ENCODE measurements at regions not wholly inside any gene's neighbourhood (a gene's known extent, or its start where the extent isn't known, plus 50 kb on each side); places are given as distances from the start of the nearest gene placed in this dataset.

DNA sequence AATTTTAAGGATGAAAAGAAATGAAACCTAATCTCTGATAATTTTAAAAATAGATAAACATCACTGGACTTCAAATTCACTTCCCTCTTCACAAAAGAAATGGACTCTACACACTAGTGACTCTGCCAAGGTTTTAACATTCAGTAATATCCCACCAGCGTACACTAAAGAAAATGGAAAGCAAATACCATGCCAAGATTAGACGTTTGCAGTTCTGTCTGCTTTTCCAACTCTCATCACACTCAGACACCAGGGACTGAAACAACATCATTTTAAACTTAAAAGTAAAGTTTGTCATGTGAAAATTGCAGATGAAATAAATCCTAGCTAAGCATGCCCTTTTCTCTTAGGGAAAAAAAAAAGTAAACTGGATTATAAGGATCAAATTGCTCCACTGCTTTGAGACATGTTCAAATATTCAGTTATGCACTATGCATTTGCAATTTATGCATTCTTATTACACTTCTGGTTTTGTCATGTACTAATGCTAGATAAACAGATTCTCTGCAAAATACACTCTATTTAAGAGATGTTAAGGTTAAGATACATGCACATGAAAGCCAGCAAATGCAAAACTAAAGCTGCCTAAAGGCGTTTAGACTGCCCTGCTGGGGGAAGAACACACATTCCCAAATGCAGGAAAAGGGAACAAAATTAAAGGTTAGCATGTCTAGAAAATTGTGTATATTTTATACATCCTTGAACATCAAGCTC is 534.4 kb upstream of the EPHA5 start:
- TF ChIP-seq EZH2 (IDR thresholded peaks at IDR 0.05; ENCODE audit: low read length, missing control alignments), result no peak
- TF ChIP-seq, protein P1, sequence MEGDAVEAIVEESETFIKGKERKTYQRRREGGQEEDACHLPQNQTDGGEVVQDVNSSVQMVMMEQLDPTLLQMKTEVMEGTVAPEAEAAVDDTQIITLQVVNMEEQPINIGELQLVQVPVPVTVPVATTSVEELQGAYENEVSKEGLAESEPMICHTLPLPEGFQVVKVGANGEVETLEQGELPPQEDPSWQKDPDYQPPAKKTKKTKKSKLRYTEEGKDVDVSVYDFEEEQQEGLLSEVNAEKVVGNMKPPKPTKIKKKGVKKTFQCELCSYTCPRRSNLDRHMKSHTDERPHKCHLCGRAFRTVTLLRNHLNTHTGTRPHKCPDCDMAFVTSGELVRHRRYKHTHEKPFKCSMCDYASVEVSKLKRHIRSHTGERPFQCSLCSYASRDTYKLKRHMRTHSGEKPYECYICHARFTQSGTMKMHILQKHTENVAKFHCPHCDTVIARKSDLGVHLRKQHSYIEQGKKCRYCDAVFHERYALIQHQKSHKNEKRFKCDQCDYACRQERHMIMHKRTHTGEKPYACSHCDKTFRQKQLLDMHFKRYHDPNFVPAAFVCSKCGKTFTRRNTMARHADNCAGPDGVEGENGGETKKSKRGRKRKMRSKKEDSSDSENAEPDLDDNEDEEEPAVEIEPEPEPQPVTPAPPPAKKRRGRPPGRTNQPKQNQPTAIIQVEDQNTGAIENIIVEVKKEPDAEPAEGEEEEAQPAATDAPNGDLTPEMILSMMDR (conservative IDR thresholded peaks at IDR 0.05 in 1 of 2, IDR thresholded peaks at IDR 0.05 in 1 of 2; ENCODE audit: low read depth in 1 of 2, low read length in 2 of 2), result no peak

DNA sequence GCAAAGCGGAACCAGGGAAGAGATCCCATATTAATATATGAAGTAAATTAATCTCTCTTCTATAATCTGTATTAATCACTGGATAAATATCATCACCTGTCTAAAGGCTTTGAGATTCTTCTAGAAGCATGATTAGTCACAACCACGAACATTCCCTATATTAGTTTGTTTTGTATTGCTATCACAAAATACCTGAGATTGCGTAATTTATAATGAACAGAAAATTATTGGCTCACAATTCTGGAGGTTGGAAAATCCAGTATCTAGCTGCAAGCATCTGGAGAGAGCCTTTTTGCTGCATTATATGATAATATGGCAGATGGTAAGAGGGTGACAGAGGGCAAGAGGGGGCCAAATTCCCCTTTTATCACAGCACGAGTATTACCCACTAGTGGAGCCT is 532.6 kb upstream of the EPHA5 start:
- no peak overlapping the region for H3K27ac ChIP-seq (ENCODE audit: insufficient read depth, low read length)
- no peak for DNase-seq (ENCODE audit: low read depth in 2 of 2)
- no peaks in the 10 kb centered on the region for H3K9me3 ChIP-seq (ENCODE audit: control insufficient read depth, insufficient read depth, low read depth, low read length)
- no peaks in the 10 kb centered on the region for H3K79me2 ChIP-seq (ENCODE audit: control insufficient read depth, insufficient read depth, low read length)
- no peaks in the 10 kb centered on the region for H3K4me1 ChIP-seq (ENCODE audit: control insufficient read depth, extremely low read depth, insufficient read depth, low read length)
- no peak overlapping the region for H3K4me3 ChIP-seq (replicated peaks in 1 of 4; ENCODE audit: control extremely low read depth in 1 of 4, insufficient read depth in 1 of 4, low read depth in 3 of 4, low read length in 4 of 4)
- TF ChIP-seq, protein P1 (conservative IDR thresholded peaks at IDR 0.05 in 1 of 2, IDR thresholded peaks at IDR 0.05 in 1 of 2; ENCODE audit: low read depth in 1 of 2, low read length in 2 of 2), result no peak
- no peak for TF ChIP-seq EZH2 (IDR thresholded peaks at IDR 0.05; ENCODE audit: low read length, missing control alignments)
- H2AFZ ChIP-seq (ENCODE audit: low read length), result no peak overlapping the region
- no peak overlapping the region for H3K9ac ChIP-seq (ENCODE audit: insufficient read depth, low read length)
- H3K27me3 ChIP-seq (ENCODE audit: control insufficient read depth, insufficient read depth, low read length), result no peaks in the 10 kb centered on the region
- no peak overlapping the region for H3K4me2 ChIP-seq (ENCODE audit: extremely low read depth, insufficient read depth, low read length)
- H4K20me1 ChIP-seq (ENCODE audit: control insufficient read depth, extremely low read depth, insufficient read depth, low read length), result no peaks in the 10 kb centered on the region
- no peaks in the 10 kb centered on the region for H3K36me3 ChIP-seq (ENCODE audit: control insufficient read depth, insufficient read depth, low read length)

More for the DNA sequence above, 534.4 kb upstream of the EPHA5 start:
- Histone ChIP-seq H3K9me3 (ENCODE audit: control insufficient read depth, insufficient read depth, low read depth, low read length) (no peaks in the 10 kb centered on the region), H3K9ac (ENCODE audit: insufficient read depth, low read length) (no peak overlapping the region), H3K36me3 (ENCODE audit: control insufficient read depth, insufficient read depth, low read length) (no peaks in the 10 kb centered on the region), H3K4me1 (ENCODE audit: control insufficient read depth, extremely low read depth, insufficient read depth, low read length) (no peaks in the 10 kb centered on the region), H3K79me2 (ENCODE audit: control insufficient read depth, insufficient read depth, low read length) (no peaks in the 10 kb centered on the region), H3K4me3 (replicated peaks in 1 of 4; ENCODE audit: control extremely low read depth in 1 of 4, insufficient read depth in 1 of 4, low read depth in 3 of 4, low read length in 4 of 4) (no peak overlapping the region), H3K27me3 (ENCODE audit: control insufficient read depth, insufficient read depth, low read length) (no peaks in the 10 kb centered on the region), H3K4me2 (ENCODE audit: extremely low read depth, insufficient read depth, low read length) (no peak overlapping the region), H2AFZ (ENCODE audit: low read length) (no peak overlapping the region), H3K27ac (ENCODE audit: insufficient read depth, low read length) (no peak overlapping the region), H4K20me1 (ENCODE audit: control insufficient read depth, extremely low read depth, insufficient read depth, low read length) (no peaks in the 10 kb centered on the region)
- DNase-seq (ENCODE audit: low read depth in 2 of 2), result no peak

DNA sequence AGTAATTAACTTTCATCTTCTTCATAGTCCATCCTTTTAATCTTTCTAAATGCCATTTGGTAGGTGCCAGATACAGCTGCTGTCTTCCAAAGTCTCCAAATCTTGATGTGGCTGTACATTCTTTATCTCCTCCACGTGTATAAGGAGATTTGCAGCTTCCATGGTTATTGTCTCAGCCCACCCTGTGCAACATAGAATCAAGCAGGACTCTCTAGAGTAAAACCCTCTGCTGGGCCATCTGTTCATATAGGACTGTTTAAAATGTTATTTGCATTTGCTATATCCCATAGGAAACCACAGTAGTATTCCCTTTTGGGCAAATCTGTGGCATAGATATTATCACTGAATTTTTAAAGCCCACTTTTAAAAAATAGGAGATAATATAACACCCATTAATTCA is 527.2 kb upstream of the EPHA5 start:
- no peak overlapping the region for H2AFZ ChIP-seq (ENCODE audit: low read length)
- no peak for DNase-seq (ENCODE audit: low read depth in 2 of 2)
- H3K4me1 ChIP-seq (ENCODE audit: control insufficient read depth, extremely low read depth, insufficient read depth, low read length), result no peaks in the 10 kb centered on the region
- no peak overlapping the region for H3K9ac ChIP-seq (ENCODE audit: insufficient read depth, low read length)
- no peaks in the 10 kb centered on the region for H3K79me2 ChIP-seq (ENCODE audit: control insufficient read depth, insufficient read depth, low read length)
- no peak overlapping the region for H3K4me3 ChIP-seq (replicated peaks in 1 of 4; ENCODE audit: control extremely low read depth in 1 of 4, insufficient read depth in 1 of 4, low read depth in 3 of 4, low read length in 4 of 4)
- TF ChIP-seq, protein P1 (conservative IDR thresholded peaks at IDR 0.05 in 1 of 2, IDR thresholded peaks at IDR 0.05 in 1 of 2; ENCODE audit: low read depth in 1 of 2, low read length in 2 of 2), result no peak
- no peak for TF ChIP-seq EZH2 (IDR thresholded peaks at IDR 0.05; ENCODE audit: low read length, missing control alignments)
- H3K27me3 ChIP-seq (ENCODE audit: control insufficient read depth, insufficient read depth, low read length), result no peaks in the 10 kb centered on the region
- H4K20me1 ChIP-seq (ENCODE audit: control insufficient read depth, extremely low read depth, insufficient read depth, low read length), result no peaks in the 10 kb centered on the region
- no peak overlapping the region for H3K4me2 ChIP-seq (ENCODE audit: extremely low read depth, insufficient read depth, low read length)
- no peaks in the 10 kb centered on the region for H3K36me3 ChIP-seq (ENCODE audit: control insufficient read depth, insufficient read depth, low read length)
- H3K27ac ChIP-seq (ENCODE audit: insufficient read depth, low read length), result no peak overlapping the region
- no peaks in the 10 kb centered on the region for H3K9me3 ChIP-seq (ENCODE audit: control insufficient read depth, insufficient read depth, low read depth, low read length)
